ENCODE measurements at regions not wholly inside any gene's neighbourhood (a gene's known extent, or its start where the extent isn't known, plus 50 kb on each side); places are given as distances from the start of the nearest gene placed in this dataset.
A peak's percentile ranks its signal among the peaks of the same experiment; 100 is the strongest.

DNA sequence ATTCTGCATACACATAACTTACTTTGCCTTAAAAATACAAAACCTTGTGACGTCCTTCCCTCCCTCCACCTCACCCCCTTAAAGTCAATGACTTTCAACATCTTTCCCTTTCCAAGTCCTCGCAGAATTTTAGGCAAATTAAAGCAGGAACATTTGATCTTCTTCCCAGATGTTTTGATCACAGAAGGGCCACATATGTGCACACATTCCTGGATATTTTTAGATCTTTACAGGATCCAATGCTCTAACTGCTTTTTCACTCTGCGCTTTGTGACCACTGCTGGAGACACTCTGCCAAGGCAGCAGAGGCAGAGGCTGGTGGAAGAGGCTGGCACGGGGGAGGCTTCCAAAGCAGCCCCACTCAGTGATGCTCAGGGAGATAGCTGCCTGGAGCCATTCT is 130.7 kb downstream of the SEC61B start:
- peaks cover 60% of the 10 kb centered on the region for H3K4me1 ChIP-seq (ENCODE audit: control insufficient read depth, insufficient read depth, low read length)
- no peaks in the 10 kb centered on the region for H3K36me3 ChIP-seq (ENCODE audit: control insufficient read depth, insufficient read depth, low read length, severe bottlenecking)
- H3K27me3 ChIP-seq (replicated peaks; ENCODE audit: control insufficient read depth, insufficient read depth, low read length) = no peaks in the 10 kb centered on the region
- peak overlapping the region; percentile 76 for H3K9ac ChIP-seq (ENCODE audit: low read length)
- H3K9me3 ChIP-seq (ENCODE audit: control insufficient read depth, low read length) = no peaks in the 10 kb centered on the region
- DNase-seq (ENCODE audit: low read depth) = peak; percentile 48
- H3K4me3 ChIP-seq (ENCODE audit: low read length) = no peak overlapping the region

DNA sequence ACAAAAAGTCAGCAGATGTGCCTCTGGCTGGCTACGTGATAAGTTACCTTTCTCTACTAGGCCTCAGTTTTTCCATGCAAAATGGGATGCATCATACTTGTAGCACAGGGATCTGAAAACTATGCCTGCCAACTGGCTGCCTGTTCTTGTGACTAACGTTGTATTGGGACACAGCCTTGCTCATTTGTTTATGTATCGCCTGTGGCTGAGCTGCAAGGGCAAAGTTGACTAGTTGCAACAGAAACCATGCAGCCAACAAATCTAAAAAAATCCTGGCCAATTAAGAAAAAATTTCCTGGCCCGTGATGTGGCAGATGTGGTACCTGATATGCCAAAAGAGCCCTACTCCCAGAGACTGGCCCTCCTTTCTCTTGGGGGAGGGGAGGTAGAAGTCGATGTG is 131.3 kb downstream of the SEC61B start:
- peaks cover 65% of the 10 kb centered on the region for H3K4me1 ChIP-seq (ENCODE audit: control insufficient read depth, insufficient read depth, low read length)
- no peaks in the 10 kb centered on the region for H3K9me3 ChIP-seq (ENCODE audit: control insufficient read depth, low read length)
- DNase-seq (ENCODE audit: low read depth) = peak; percentile 95
- H3K4me3 ChIP-seq (ENCODE audit: low read length) = peak overlapping the region; percentile 32
- H3K36me3 ChIP-seq (ENCODE audit: control insufficient read depth, insufficient read depth, low read length, severe bottlenecking) = no peaks in the 10 kb centered on the region
- no peaks in the 10 kb centered on the region for H3K27me3 ChIP-seq (replicated peaks; ENCODE audit: control insufficient read depth, insufficient read depth, low read length)
- peak overlapping the region; percentile 79 for H3K9ac ChIP-seq (ENCODE audit: low read length)

DNA sequence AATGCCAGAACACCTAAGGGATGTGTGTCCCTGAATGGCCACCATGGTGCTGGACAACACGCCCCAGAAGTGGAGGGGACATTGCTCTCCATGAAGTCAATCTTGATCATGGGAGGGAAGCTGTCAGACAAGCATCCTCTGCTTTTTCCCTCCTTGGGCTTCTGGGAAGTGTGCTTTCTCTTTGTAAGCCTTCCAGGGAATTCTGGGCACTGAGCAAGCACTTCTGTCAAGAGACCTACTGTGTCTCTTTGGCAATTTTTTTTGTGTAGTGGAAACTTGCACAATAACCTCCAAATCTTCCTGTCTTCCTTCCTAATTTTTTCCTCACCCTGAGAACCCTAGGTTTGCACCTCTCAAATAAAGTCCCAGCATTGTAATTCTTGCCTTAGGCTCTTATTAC is 132.0 kb downstream of the SEC61B start:
- no peaks in the 10 kb centered on the region for H3K36me3 ChIP-seq (ENCODE audit: control insufficient read depth, insufficient read depth, low read length, severe bottlenecking)
- H3K9ac ChIP-seq (ENCODE audit: low read length) = peak overlapping the region; percentile 79
- H3K4me3 ChIP-seq (ENCODE audit: low read length) = peak overlapping the region; percentile 32
- no peaks in the 10 kb centered on the region for H3K9me3 ChIP-seq (ENCODE audit: control insufficient read depth, low read length)
- DNase-seq (ENCODE audit: low read depth) = no peak
- peaks cover 65% of the 10 kb centered on the region for H3K4me1 ChIP-seq (ENCODE audit: control insufficient read depth, insufficient read depth, low read length)
- H3K27me3 ChIP-seq (replicated peaks; ENCODE audit: control insufficient read depth, insufficient read depth, low read length) = no peaks in the 10 kb centered on the region

DNA sequence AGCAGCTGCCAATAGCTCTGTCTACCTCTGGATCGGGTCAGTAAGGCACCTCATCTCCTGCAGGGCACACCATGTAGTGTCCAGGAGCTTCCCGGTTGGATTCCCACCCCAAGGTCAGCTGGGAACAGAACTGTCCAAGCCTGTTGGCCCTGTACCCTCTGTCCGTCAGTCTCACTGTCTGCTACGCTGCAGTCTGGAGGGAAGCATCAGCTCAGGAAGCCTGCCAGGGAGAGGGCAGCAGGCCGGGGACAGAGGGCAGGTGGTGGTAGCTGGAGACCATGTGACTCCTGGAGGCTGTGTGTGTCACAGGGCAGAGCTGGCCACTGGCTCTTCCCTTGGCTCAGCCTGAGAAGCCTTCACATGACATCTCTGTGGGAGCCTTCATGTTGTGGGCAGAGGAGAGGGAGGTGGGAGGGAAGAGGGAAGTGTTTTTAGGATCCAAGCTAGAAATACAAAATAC is 134.5 kb downstream of the SEC61B start:
- Histone ChIP-seq H3K9ac (ENCODE audit: low read length) (peak overlapping the region; percentile 53), H3K9me3 (ENCODE audit: control insufficient read depth, low read length) (no peaks in the 10 kb centered on the region), H3K4me1 (ENCODE audit: control insufficient read depth, insufficient read depth, low read length) (peaks cover 55% of the 10 kb centered on the region), H3K36me3 (ENCODE audit: control insufficient read depth, insufficient read depth, low read length, severe bottlenecking) (no peaks in the 10 kb centered on the region), H3K27me3 (replicated peaks; ENCODE audit: control insufficient read depth, insufficient read depth, low read length) (no peaks in the 10 kb centered on the region), H3K4me3 (ENCODE audit: low read length) (no peak overlapping the region)
- DNase-seq (ENCODE audit: low read depth) = no peak

DNA sequence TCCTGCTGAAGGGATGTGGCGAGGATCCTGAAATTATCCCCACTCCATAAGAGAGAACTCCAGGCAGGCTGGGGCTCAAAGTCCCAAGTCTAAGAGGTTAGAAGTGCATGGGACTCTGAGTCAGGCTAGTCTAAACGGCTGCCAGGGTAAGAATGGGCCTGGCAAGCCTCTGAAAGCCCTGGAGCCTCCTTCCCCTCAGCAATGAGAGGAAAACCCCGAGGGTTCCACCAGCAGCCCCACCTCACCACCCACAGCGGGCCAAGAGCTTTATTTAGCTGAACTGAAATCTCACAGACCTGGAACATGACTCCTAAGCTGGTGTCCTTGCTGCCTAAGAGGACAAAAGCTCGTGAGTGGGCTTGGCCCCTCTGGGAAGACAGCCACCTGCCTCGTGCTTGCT is 135.5 kb downstream of the SEC61B start:
- no peaks in the 10 kb centered on the region for H3K36me3 ChIP-seq (ENCODE audit: control insufficient read depth, insufficient read depth, low read length, severe bottlenecking)
- no peaks in the 10 kb centered on the region for H3K9me3 ChIP-seq (ENCODE audit: control insufficient read depth, low read length)
- no peaks in the 10 kb centered on the region for H3K27me3 ChIP-seq (replicated peaks; ENCODE audit: control insufficient read depth, insufficient read depth, low read length)
- peak overlapping the region; percentile 33 for H3K9ac ChIP-seq (ENCODE audit: low read length)
- peak; percentile 67 for DNase-seq (ENCODE audit: low read depth)
- H3K4me1 ChIP-seq (ENCODE audit: control insufficient read depth, insufficient read depth, low read length) = peaks cover 58% of the 10 kb centered on the region
- H3K4me3 ChIP-seq (ENCODE audit: low read length) = no peak overlapping the region

DNA sequence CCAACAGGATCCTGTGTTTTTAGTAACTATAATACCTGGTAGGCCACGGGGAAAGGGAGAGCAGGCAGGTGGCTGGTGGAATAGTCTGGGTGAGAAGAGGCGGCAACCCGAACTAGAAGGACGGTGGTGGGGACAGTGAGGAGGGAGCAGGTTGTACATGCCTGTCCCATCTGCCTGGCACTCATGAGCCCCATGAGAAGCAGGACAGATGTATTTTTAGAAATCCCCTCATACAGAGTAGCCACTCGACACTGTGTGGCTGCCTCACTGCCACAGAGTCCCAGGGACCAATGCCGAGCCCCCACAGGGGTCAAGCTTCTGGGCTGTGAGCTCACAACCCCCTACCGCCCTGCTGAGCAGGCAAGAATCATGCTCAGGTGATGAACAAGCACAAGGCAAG is 136.6 kb downstream of the SEC61B start:
- no peak overlapping the region for H3K9ac ChIP-seq (ENCODE audit: low read length)
- no peaks in the 10 kb centered on the region for H3K36me3 ChIP-seq (ENCODE audit: control insufficient read depth, insufficient read depth, low read length, severe bottlenecking)
- no peak for DNase-seq (ENCODE audit: low read depth)
- H3K4me3 ChIP-seq (ENCODE audit: low read length) = no peak overlapping the region
- H3K27me3 ChIP-seq (replicated peaks; ENCODE audit: control insufficient read depth, insufficient read depth, low read length) = no peaks in the 10 kb centered on the region
- peaks cover 49% of the 10 kb centered on the region for H3K4me1 ChIP-seq (ENCODE audit: control insufficient read depth, insufficient read depth, low read length)
- no peaks in the 10 kb centered on the region for H3K9me3 ChIP-seq (ENCODE audit: control insufficient read depth, low read length)

DNA sequence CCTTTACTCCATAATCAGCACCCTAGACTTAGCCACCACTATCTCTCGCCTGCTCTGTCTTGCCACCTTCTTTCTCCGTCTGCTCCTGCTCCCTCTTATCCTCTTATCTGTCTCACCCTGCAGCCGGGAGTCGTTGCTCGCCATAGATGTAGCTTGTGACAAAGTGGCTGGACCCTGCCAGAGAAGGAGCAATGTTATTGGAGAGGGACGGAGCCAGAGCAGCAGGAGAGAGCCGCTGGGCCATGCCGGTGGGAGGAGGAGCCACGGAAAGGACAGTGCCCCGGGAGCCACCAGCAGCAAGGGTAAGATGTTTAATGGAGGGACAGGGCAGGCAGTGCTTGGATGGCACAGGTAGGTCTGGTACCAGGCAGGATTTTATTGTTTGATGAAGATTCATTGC is 137.3 kb downstream of the SEC61B start:
- Histone ChIP-seq H3K9me3 (ENCODE audit: control insufficient read depth, low read length) (no peaks in the 10 kb centered on the region), H3K36me3 (ENCODE audit: control insufficient read depth, insufficient read depth, low read length, severe bottlenecking) (no peaks in the 10 kb centered on the region), H3K27me3 (replicated peaks; ENCODE audit: control insufficient read depth, insufficient read depth, low read length) (no peaks in the 10 kb centered on the region), H3K4me3 (ENCODE audit: low read length) (no peak overlapping the region), H3K4me1 (ENCODE audit: control insufficient read depth, insufficient read depth, low read length) (peaks cover 42% of the 10 kb centered on the region), H3K9ac (ENCODE audit: low read length) (no peak overlapping the region)
- no peak for DNase-seq (ENCODE audit: low read depth)

DNA sequence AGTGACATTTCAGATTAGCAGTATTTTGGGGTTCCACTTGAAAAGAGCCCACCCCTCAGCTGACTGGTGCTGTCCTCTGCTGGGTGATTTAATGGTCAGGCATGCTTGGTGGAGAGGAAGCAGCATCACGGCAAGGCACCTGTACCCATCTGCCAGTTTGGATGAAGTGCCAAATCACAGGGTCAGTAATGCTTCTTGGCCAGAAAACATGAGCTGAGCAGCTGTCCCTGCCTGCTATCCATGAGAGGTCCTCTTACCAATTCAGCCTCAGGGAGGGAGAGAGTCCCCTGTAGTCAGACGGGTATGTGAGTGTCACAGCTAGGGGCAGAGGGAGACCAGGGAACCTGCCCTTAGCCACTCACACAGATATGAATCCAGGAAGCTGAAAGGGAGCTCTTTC is 137.9 kb downstream of the SEC61B start:
- H3K4me3 ChIP-seq (ENCODE audit: low read length) = no peak overlapping the region
- no peaks in the 10 kb centered on the region for H3K9me3 ChIP-seq (ENCODE audit: control insufficient read depth, low read length)
- DNase-seq (ENCODE audit: low read depth) = no peak
- H3K9ac ChIP-seq (ENCODE audit: low read length) = no peak overlapping the region
- H3K27me3 ChIP-seq (replicated peaks; ENCODE audit: control insufficient read depth, insufficient read depth, low read length) = no peaks in the 10 kb centered on the region
- H3K36me3 ChIP-seq (ENCODE audit: control insufficient read depth, insufficient read depth, low read length, severe bottlenecking) = no peaks in the 10 kb centered on the region
- peaks cover 37% of the 10 kb centered on the region for H3K4me1 ChIP-seq (ENCODE audit: control insufficient read depth, insufficient read depth, low read length)

DNA sequence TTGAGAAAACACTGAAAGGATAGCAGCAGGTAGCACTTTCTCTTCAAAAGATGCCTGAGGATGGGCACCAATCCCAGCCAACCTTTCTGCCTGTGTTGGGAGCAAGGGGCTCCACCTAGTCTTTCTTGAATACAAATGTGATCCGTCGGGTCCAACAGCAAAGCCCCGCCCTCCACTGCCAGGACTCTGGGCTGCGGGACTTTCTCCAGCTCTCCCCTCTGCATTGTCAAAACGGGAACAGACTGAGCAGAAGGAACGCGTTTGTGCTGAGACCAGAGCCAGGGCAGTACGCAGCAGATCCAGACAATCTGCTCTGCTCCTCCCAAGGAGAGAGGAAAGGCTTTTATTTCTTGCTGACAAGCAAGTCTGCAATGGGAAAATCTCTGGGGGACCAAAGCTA is 139.7 kb downstream of the SEC61B start:
- H3K36me3 ChIP-seq (ENCODE audit: control insufficient read depth, insufficient read depth, low read length, severe bottlenecking) = no peaks in the 10 kb centered on the region
- no peak overlapping the region for H3K4me3 ChIP-seq (ENCODE audit: low read length)
- H3K9me3 ChIP-seq (ENCODE audit: control insufficient read depth, low read length) = no peaks in the 10 kb centered on the region
- peaks cover 30% of the 10 kb centered on the region for H3K4me1 ChIP-seq (ENCODE audit: control insufficient read depth, insufficient read depth, low read length)
- H3K27me3 ChIP-seq (replicated peaks; ENCODE audit: control insufficient read depth, insufficient read depth, low read length) = no peaks in the 10 kb centered on the region
- H3K9ac ChIP-seq (ENCODE audit: low read length) = peak overlapping the region; percentile 41
- DNase-seq (ENCODE audit: low read depth) = no peak

DNA sequence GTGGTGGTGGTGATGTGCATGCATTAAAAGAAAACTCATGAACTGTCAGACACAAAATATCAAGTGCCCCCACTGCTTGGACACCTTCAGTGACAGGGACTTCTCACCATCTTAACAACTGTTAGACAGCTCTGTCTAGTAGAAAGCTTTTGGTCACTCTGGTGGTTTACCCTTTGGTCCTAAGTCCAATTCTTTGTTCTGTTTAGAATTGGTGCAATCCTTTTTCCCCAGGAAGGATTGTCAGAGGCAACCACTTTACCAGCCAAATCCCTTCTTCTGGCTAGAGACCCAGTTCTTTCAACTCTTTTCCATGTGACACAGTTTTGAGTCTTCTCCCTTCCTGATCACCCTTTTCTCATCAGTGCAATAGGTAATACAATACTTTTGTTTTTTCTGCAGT is 140.2 kb downstream of the SEC61B start:
- H3K4me3 ChIP-seq (ENCODE audit: low read length) = no peak overlapping the region
- DNase-seq (ENCODE audit: low read depth) = no peak
- H3K4me1 ChIP-seq (ENCODE audit: control insufficient read depth, insufficient read depth, low read length) = peaks cover 29% of the 10 kb centered on the region
- H3K36me3 ChIP-seq (ENCODE audit: control insufficient read depth, insufficient read depth, low read length, severe bottlenecking) = no peaks in the 10 kb centered on the region
- H3K27me3 ChIP-seq (replicated peaks; ENCODE audit: control insufficient read depth, insufficient read depth, low read length) = no peaks in the 10 kb centered on the region
- H3K9ac ChIP-seq (ENCODE audit: low read length) = peak overlapping the region; percentile 41
- H3K9me3 ChIP-seq (ENCODE audit: control insufficient read depth, low read length) = no peaks in the 10 kb centered on the region

DNA sequence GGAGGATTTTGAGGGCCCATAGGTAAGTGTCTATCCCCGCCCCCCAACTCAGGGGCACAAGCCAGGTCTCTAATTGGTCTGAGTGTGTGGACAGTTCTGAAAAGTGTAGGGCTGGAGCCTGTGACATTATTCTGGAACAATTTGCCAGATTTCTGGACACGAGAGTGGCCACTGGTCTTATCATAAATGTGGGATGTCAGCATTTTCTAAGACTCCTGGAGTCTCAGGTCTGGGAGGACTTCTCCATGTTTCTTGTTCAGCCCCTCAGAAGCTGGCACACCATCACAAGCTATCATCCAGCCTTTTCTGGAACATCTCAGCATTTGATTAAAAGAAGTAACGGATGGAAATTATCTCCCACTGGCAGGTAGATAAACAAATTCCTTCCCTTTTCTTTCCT is 141.4 kb downstream of the SEC61B start:
- no peak for DNase-seq (ENCODE audit: low read depth)
- Histone ChIP-seq H3K27me3 (replicated peaks; ENCODE audit: control insufficient read depth, insufficient read depth, low read length) (no peaks in the 10 kb centered on the region), H3K4me3 (ENCODE audit: low read length) (no peak overlapping the region)

DNA sequence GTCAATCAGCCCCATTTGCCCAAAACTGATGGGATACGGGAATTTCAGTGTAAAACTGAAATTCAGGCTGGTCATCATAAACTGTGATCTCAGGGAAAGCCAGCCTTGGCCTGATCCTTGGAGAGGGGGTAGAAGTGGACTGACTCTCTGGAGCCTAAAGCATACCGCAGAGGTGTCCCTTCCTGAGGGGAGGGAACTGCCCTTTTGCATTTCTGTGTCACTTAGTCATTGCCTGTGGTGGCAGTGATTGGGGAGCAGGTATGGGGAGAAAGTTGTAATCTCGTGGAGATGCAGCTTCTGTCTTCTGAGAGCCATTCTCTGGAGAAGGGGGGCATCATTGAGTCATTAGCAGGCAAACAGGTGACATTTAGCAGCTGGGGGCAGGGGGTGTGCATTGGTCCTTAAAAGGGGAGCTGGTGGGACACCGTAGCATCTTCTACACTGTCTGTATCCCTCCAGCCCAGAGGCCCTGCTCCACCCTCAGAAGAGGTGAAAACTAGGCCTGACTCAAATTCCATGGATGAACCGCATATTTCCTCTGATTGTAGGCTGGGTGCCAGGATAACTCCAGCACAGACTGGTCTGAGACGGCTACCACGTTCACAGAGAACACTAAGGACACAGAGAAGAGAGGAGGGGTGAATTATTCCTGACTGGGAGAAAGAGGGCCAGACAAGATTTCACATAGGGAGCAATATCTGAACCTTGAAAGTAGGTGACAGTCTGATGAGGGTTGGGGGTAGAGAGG is 143.3 kb downstream of the SEC61B start:
- Histone ChIP-seq H3K9me3 (ENCODE audit: control insufficient read depth, low read length) (no peaks in the 10 kb centered on the region), H3K27me3 (replicated peaks; ENCODE audit: control insufficient read depth, insufficient read depth, low read length) (no peaks in the 10 kb centered on the region), H3K36me3 (ENCODE audit: control insufficient read depth, insufficient read depth, low read length, severe bottlenecking) (no peaks in the 10 kb centered on the region), H3K4me3 (ENCODE audit: low read length) (no peak overlapping the region), H3K4me1 (ENCODE audit: control insufficient read depth, insufficient read depth, low read length) (peaks cover 32% of the 10 kb centered on the region), H3K9ac (ENCODE audit: low read length) (no peak overlapping the region)
- DNase-seq (ENCODE audit: low read depth) = peak; percentile 61

More for the DNA sequence above, 141.4 kb downstream of the SEC61B start:
- Histone ChIP-seq H3K9ac (ENCODE audit: low read length) (no peak overlapping the region), H3K4me1 (ENCODE audit: control insufficient read depth, insufficient read depth, low read length) (peaks cover 29% of the 10 kb centered on the region), H3K9me3 (ENCODE audit: control insufficient read depth, low read length) (no peaks in the 10 kb centered on the region), H3K36me3 (ENCODE audit: control insufficient read depth, insufficient read depth, low read length, severe bottlenecking) (no peaks in the 10 kb centered on the region)
